ENCODE measurements at regions not wholly inside any gene's neighbourhood (a gene's known extent, or its start where the extent isn't known, plus 50 kb on each side); places are given as distances from the start of the nearest gene placed in this dataset.

DNA sequence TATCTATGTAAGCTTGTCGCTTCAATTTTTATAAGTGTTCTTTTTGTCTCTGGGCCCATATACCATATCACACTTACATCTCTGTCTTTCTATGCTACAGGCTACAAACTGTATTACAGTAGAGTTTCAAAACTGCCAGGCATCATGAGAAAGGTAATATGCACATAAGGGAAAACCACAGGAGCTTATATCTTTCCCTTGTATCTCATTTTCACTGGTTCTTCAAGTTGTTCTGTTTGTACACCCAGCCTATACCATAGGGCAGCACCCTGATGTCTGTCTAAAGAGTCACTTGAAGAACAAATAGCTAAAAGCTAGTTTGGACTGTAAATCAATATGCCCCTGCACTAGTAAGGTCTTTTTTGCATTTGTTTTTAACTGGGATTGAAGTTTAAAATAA, 366.7 kb downstream of the FIGN start:
- DNase-seq (ENCODE audit: low spot score), result no peak

DNA sequence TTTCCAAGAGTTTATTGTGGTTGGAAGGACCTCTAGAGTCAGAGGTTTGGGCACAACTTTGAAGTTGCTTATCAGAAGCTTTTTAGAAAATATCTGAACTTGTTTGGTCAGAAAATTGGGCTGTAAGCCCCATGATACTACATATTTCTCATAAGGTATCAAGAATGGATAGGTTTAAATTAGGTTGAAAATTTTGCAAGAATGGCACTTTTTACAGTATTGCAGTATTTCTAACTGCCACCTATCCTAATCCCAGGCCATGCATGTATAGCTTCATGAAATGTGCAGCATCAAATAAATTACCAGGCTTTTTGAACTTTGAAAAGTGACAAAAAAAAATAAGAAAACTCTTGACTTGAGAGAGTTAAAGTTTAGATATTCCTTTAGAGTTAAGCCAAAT, 367.2 kb downstream of the FIGN start:
- DNase-seq (ENCODE audit: low spot score), result no peak

DNA sequence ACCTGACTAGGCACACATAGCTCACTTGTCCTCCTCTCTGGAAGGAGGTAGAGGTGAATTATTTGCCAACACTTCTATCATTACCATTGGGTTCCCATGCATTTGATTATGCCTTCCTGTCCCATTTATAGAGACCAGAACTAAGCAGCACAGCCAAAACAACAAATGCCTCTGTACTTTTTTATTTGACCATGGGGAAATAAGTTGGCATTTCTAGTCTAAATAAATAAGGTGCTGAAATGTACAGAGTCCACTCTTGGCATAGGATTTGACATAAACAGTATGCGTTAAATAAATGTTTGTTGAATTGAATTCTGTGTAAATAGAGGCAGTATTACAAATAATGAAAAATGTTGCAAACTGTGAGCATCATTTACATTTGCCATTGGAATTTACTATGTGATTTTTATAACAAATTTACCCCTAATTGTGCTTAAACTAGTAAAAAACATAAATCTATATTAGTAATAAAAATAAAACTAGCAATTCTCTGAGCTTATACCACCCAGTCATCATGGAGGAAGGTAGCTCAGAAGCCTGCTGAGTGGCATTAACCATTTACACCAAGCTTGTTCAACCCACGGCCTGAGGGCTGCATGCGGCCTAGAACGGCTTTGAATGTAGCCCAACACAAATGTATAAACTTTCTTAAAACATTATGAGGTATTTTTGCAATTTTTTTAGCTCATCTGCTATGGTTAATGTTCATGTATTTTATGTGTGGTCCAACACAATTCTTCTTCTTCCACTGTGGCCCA, 367.8 kb downstream of the FIGN start:
- no peak for DNase-seq (ENCODE audit: low spot score)

DNA sequence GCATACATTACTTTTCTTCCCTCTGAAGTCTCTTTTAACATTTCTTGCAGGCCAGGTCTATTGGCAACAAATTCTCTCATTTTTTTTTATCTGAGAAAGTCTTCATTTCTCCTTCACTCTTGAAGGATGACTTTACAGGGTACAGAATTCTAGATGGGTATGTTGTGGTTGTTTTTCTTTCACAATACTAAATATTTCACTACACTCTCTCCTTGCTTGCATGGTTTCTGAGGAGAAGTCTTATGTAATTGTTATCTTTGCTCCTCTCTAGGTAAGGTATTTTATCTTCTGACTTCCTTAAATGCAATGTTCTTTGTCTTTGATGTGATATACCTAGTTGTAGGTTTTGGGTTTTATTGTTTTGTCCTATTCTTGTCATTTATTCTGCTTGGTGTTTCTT, 371.1 kb downstream of the FIGN start:
- no peak for DNase-seq (ENCODE audit: low spot score)

DNA sequence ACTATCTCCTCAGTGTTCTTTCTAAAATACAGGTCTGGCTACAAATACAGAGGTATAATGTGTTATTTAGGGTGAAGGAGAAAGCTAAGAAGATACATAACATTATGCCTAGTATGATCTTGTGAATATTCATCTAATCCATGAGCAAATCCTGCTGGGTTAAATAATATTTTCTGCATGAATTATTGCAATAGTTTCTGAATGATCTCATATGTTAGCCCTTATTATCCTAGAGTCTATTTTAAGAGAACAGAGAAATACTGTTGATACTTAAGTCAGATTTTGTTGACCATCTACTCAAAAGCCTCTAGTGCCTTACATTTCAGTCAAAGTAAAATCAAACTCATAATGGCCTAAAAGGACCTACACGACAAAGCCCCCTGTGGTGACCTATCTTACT, 382.3 kb downstream of the FIGN start:
- no peak for DNase-seq (ENCODE audit: low spot score)

DNA sequence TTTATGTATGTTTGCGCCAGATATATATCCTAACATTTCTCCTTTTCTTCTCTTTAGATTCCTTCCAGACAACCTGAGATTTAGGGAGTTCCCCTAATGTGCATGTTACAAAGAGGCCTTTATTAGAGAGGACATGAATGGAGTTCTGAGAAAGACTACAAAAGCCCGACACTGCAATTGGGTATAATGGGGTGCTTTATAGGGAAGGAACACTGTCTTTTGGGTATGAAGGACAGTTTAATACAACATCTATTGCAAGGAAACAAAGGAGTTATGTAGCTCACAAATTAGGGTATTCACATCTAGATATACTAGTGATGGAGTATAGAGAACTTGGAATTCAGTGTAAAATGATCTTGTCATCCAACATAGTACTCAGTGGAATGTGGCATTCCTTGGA, 383.8 kb downstream of the FIGN start:
- no peak for DNase-seq (ENCODE audit: low spot score)

DNA sequence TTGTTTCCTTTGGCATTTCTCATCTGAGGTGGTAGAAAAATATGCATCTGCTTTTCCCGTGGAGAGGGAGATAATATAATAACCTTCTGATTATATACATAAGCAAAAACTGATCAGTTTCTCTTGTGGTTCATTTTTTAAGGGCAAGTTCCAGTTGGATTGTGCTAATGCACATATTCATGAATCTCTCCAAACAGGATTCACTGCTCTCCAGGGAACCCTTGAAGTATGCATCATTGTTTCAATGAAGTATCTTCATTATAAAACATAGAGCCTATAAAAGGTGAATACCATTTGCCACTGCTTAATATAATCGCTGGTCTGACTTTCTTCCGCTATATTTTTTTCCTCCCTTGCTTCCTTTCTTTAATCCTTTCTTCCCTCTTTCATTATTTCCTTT, 384.7 kb downstream of the FIGN start:
- DNase-seq (ENCODE audit: low spot score), result no peak

DNA sequence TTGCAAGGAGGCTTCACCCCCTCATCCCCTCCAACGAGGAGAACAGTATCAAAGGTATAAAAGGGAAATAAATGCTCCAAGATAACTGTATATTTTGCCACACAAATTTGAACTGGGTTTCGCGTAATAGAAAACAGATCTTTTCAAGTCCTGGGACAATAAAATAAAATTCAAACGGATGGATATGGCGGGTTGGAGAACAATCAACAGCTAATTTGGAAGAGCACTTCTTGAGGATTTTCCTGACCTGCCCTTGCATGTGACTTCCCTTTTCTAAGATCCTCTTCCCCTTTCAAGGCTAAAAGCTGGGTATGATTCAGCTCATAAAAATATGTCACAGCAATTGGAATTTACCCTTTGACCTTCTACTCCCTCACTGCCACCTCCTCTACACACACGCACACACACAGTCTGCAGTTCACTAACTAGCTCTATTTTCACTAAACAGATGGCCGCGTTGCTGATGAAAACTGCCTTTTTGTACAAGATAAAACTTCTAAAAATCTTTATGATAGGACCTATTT, 386.9 kb downstream of the FIGN start:
- DNase-seq (ENCODE audit: low spot score), result peak; percentile 5

DNA sequence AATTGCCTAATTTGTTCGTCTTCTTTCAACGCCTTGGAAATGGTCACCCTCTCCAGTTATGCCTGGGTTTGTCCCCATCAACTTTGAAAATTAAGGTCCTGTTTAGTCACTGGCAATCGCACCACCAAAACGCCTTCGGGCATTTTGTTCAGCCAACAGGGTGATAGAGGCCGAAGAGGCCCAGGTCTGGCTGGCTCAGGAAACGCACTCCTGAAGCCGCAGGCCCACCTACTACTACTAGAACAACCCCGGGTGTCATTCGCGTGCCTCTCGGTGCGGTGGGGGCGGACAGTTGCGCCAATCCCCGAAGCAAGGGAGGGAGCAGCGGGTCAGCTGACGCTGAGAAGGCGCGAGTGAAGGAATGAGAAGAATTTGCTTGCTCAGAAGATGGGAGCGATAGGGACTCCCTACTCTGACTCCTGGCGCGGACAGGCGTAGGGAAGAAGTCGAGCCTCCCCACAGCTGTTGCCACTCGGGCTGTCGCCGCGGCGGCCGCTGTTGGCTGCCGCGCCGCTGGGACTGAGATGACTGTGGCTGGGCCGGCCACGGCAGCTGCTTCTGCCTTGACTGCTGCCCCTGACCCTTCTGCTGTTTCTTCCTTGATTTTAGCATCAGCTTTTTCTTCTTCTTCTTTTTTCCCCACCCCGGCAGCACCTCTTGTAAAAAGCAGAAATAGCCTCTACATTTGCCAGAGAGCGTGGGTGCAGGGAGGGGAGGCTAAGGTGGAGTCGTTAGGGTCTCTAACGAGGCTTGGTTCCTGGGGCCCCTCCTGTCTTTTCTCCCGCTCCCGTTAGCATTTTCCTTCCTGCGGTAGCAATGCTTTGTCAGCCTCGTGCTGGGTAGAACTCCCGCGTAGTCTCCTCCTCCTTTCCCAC, 387.6 kb downstream of the FIGN start:
- DNase-seq (ENCODE audit: low spot score), result peak; percentile 45

DNA sequence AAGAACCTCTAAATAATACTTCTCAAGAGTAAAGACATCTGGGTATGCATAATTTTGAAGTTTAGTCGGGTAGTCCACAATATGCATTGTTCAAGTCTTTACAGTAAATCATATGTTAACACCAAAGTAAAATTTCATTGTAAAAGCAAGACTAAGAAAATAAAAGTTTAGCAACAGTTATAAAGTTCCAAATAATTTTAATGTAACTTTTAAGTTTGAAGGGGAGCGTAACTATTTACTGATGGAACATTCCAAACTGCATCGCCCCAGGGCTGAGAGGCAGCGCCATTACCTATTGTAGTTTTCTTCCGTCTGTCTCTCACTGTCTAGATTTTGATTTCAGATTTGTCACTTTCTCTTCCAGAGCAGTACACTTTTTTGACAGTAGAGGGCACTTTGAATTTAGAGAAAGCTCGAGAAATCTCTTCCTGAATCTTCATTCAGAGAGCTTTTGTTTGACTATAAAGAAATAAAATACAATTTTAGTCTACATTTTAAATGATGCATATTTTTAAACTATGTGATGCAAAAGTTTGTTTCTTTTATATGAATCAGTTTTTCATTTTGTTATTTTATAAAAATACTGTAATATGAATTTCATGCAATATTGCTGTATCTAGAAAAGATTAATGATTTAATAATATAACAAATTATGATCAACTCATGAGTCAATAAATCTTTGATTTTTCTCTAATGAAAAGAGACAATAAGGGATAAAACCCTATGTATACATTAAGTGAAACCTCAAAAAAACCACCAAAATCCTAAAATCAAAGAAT, 389.8 kb downstream of the FIGN start:
- peak; percentile 37 for DNase-seq (ENCODE audit: low spot score)

DNA sequence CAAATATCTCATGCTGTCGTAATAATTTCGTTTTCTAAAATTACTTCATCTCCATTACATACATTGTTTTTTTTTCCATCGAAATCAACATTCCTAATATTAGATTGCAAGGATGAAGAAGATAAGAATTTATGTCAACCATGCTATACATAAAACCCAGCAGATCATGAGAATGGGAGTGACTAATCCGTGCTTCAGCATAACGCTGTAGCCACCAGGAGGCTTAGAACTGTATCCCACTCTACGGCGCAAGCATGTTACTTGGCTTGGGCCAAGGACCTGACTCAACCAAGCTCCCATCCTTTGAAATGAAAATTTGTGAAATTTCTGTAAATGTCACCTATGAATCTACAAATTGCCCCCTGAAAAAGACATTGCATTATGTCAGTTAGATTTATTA, 392.5 kb downstream of the FIGN start:
- no peak for DNase-seq (ENCODE audit: low spot score)

DNA sequence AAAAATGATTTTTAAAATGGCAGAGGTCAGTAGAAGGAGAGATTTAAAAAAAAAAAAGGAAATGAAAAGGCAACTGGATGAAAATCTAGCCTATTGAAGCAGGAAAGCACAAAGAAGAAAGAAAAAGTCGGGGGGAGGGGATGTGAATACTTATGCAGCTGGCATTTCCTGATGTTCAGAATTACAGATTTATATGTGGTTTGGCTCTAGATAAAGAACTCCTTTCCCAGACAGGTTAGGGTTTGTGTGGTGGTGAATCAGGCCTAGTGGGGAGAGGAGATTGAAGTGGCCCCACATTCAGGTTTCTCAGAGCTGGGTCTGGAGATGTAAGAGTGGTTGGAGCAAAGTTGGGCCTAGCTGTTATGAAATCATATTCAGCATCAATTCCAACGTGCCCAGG, 394.4 kb downstream of the FIGN start:
- DNase-seq (ENCODE audit: low spot score), result no peak

DNA sequence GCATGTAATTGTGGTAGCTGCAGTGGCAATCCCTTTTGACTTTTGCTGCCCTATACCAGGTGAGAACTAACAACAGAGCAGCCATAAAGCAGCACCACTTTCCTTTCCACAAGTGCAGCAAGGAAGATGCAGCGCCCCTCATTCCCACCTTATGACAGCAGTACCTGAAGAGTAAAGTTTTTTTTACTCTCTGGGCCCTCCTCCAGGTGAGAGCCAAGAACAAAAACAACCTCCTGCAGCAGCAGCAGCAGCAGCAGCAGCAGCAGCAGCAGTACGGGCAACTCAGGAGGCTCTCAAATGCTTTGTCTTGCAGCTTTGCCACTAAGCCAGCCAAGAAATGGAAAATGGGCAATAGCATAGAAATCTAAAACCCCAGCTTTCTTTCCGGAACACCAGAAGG, 397.5 kb downstream of the FIGN start:
- DNase-seq (ENCODE audit: low spot score), result no peak

DNA sequence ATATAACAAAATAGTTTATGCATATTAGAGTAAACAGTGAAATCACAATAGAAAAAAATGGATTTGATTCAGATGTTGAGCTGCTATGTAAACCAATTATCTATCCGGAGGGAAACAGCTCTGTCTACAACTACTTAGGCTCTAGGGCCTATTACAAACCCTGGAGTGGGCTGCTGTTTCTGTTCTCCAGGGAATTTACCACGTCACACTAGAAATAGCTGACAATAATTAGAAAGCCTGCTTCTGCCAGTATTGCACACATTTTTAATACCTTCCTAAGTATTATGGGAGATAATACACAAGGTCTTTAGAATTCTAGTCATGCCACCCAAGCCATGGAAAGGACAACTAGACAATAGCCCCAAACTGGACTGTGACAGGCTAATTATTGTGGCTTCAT, 411.1 kb downstream of the FIGN start:
- DNase-seq (ENCODE audit: low spot score), result no peak

DNA sequence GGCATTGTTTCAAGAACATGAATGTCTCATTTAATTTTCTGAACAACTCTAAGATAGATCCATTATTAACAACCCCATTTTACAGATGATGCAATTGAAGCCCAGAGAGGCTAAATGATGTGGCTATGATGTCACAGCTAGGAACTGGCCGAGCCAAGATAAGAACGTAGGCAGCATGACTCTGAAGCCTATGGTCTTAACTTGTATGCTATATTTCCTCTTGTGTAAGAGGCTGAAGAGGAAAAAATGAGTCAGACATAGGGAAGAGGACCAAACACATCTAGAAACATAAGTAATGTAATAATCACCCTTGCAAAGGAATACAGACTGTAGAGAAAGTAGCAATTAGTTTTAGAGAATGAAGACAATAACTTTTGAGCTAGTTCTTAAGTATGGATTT, 416.8 kb downstream of the FIGN start:
- DNase-seq (ENCODE audit: low spot score), result no peak

DNA sequence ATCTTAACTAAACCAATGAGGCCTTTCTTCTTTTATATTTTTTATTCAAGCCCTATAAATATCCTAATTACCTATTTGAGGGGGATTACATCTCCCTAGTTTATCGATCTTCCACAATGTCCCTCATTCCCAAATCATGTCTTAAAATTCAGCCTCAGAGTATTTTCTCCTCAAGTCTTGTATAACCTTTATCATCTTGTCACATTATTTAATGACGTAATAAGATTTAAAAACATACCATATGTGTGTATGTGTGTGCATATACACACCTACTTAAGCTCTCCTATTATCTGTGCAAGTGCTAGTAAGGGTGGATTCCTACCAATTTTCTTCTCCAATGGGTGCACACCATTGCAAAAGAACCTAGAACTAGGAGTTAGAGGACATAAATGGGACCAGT, 421.1 kb downstream of the FIGN start:
- DNase-seq (ENCODE audit: low spot score), result no peak

DNA sequence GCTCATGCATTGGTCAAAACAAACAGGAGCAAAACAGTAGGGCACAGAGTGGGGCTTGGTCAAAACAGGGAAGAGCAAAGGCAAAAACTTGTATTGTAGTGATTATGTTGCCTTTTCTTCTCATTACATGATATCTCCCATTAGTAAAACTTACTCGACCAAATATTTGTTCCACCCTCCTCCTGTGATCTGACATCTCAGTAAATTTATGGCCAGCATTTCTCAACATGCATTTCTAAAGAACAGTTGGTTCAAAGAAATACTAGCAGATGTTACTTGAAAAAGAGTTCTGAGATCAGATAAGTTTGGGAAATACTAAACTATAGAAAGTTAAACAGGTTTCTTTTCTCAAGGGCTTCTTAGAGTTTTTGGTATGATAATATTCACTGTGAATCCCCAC, 423.1 kb downstream of the FIGN start:
- no peak for DNase-seq (ENCODE audit: low spot score)

DNA sequence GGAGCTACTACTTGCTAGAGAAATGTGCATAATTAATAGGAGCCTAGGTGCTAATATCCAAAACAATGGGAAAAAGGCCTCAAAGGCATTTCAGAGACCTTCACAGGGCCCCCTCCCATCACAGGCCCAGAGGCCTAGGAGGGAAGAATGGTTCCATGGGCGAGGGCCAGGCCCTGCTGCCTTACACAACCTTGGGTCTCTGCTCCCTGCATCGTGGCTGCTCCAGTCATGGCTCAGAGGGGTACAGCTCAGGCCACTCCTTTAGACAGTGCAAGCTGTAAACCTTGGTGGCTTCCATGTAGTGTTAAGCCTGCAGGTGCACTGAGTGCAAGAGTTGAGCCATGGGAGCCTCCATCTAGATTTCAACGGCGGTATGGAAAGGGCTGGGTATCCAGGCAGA, 429.2 kb downstream of the FIGN start:
- DNase-seq (ENCODE audit: low spot score), result no peak

DNA sequence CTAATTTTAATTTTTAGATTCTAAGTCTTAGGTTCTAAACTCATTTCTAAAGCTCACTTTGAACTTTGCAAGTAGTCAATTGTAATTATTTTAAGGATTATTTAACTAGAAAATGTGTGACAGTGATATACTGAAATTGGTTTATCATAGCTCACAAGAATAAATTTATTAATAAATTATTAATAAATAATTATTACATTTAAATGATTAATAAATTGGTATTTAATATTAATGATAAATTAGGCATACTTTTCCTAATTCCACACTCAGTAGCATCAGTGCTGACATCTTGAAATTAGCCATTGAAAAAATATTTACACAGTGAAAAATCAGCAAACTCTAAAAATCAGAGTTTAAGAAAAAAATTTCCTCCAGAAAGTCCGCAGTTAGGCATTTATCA, 433.7 kb downstream of the FIGN start:
- DNase-seq (ENCODE audit: low spot score), result no peak

DNA sequence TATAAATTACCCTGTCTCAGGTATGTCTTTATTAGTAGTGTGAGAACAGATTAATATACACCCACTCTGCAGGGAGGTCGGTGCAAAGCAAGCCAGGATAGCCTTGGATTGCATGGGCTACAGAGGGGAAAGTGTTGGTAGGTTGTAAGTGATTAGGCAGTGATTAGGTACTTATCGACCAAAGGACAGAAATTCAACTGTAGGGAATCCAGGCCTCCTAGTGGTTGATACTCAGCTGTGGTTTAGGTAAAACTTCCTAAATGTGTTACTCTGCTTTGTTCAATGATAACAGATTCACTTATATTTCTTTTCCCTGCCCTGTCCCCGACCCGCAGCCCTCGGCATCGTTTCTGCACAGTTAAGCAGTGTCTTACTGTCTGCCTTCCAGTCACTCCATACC, 444.0 kb downstream of the FIGN start:
- no peak for DNase-seq (ENCODE audit: low spot score)

DNA sequence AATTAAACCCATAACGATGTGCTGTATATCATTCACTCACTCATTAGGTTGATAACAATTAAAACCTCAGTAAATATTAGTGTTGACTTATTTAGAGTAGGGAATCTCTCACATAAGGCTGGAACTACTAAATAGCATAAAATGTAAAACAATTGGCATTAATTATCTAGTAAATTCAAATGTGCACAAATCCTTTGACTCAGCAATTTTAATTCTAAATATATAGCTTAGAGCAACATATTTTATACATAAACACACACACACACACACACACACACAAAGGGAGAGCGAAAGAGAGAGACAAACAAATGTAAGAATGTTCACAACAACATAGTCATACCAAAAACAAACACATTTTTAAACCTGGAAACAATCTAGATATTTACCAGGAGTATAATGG, 443.1 kb upstream of the KCNH7 start:
- DNase-seq (ENCODE audit: low spot score), result no peak

DNA sequence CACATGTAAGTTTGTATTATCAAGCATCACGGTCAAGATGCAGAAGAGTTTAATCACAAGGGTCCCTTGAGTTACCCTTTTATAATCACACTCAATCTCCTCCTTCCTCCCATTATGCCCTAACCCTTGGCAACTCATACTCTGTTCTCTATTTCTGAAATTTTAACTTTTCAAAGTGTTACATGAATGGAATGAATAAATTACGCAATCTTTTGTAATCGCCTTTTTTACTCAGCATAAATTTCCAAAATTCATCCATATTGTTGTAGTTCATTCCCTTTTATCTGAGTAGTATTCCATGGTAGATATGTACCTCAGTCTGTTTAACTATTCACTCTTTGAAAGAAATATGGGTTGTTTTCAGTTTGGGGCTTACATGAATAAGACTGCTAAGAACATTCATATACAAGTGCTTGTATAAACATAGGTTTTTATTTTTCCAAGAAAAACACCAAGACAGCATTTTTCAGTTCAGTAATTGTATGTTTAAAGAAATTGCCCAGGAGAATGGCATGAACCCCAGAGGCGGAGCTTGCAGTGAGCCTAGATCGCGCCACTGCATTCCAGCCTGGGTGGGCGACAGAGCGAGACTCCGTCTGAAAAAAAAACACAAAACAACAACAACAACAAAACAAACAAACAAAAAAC, 430.9 kb upstream of the KCNH7 start:
- no peak for DNase-seq (ENCODE audit: low spot score)
